Right lobe of liver (tissue), 6 donors: ENCODE measurements at regions not wholly inside any gene's neighbourhood (a gene's known extent, or its start where the extent isn't known, plus 50 kb on each side); places are given as distances from the start of the nearest gene placed in this dataset.
"Not testable (repeated sequence)": the region's sequence is repeated elsewhere in the genome, so short reads cannot be mapped to it uniquely, and the experiment has no call there.

ENCODE experiments used
- ATAC-seq, 4 donors: fragments of 200-7000 bp; cut with Tn5 transposase; one replicate each; pipeline ENCODE4 v1.9.1; 2020; ENCODE audit warnings: mild to moderate bottlenecking in 4 of 4, moderate library complexity in 4 of 4
- DNase-seq, 3 donors: peaks; one replicate each; pipeline ENCODE4 v3.0.0-alpha.2; 2020
- H3K27ac ChIP-seq, 3 donors: fragments of 200-600 bp; one replicate each; pipeline ENCODE4 v1.8.0; 2022
- H3K27me3 ChIP-seq, 2 donors: fragments of 200-600 bp; one replicate each; pipeline ENCODE4 v1.8.0; 2022
- H3K36me3 ChIP-seq, 4 donors: fragments of 200-600 bp; sonication (generic) in 1 of 4; one replicate each; pipeline versions ENCODE4 v1.5.1 to v1.8.0; 2017 to 2022; ENCODE audit warnings: control low read depth in 1 of 4
- H3K4me1 ChIP-seq, 4 donors: fragments of 200-600 bp; sonication (generic) in 1 of 4; one replicate each; pipeline versions ENCODE4 v1.5.1 to v1.8.0; 2017 to 2022; ENCODE audit warnings: control low read depth in 1 of 4
- H3K4me3 ChIP-seq, 3 donors: fragments of 200-600 bp; one replicate each; pipeline ENCODE4 v1.8.0; 2022
- H3K9me3 ChIP-seq, 4 donors: fragments of 200-600 bp; sonication (generic) in 1 of 4; one replicate each; pipeline versions ENCODE4 v1.5.1 to v1.8.0; 2017 to 2022; ENCODE audit warnings: control low read depth in 1 of 4
- CTCF ChIP-seq, 4 donors: fragments of 200-600 bp in 3 of 4; fragments of 450-650 bp in 1 of 4; IDR thresholded peaks; one replicate each; pipeline versions ENCODE4 v1.5.1 to v1.8.0; 2016 to 2022; ENCODE audit warnings: antibody characterized with exemption in 4 of 4, mild to moderate bottlenecking in 2 of 4
- POLR2A ChIP-seq: fragments of 450-650 bp; IDR thresholded peaks from one replicate; pipeline ENCODE4 v1.6.1; 2017; ENCODE audit warnings: antibody characterized with exemption, mild to moderate bottlenecking
- WGBS: methylation state at CpG from one replicate; pipeline ENCODE4 v1.1.6; 2018; ENCODE audit warnings: low coverage, low lambda C conversion rate; ENCODE audit not compliant: insufficient coverage; ENCODE audit errors: missing lambda C conversion rate; 5-methylcytosine and 5-hydroxymethylcytosine counted together
- intact Hi-C, 2 donors: fragments of 100-400 bp; cut with DNase I; formaldehyde crosslinking; loops; one replicate each; pipeline versions ENCODE4 v1.11.2 to v1.14.1; 2022
- donor health status: DM: no; HTN: yes; CAD: no.
- donor health status: DM: no; HTN: no; CAD: no.
- donor health status: DM: no; HTN: no; CAD: no.
- donor health status: DM: no; HTN: yes; CAD: no.
- donor health status: DM: no; HTN: yes; CAD: no.

- no peak overlapping the region for H3K4me3 ChIP-seq
- peaks cover 0 to 13% (median 0%) of the 10 kb centered on the region in 4 donors for H3K4me1 ChIP-seq
- peak; percentile 61 to 84 (median 76) for ATAC-seq
- H3K9me3 ChIP-seq = no peaks in the 10 kb centered on the region
- WGBS = 28% methylated on average over 4 of the region's 4 CpGs
- no peaks in the 10 kb centered on the region for H3K36me3 ChIP-seq
- peak in 1 of 3 donors; percentile 53 for DNase-seq
- H3K27me3 ChIP-seq = no peaks in the 10 kb centered on the region
- H3K27ac ChIP-seq = no peak overlapping the region
- no peak for TF ChIP-seq POLR2A
- TF ChIP-seq CTCF (IDR thresholded peaks at IDR 0.05) = no peak
- intact Hi-C loops = no loop called here
These were observed 314.5 kb upstream of the RASGEF1B start for GRCh38 chr4:81786063-81786763.

- no peaks in the 10 kb centered on the region for H3K36me3 ChIP-seq
- H3K4me3 ChIP-seq = no peak overlapping the region
- H3K27ac ChIP-seq = no peak overlapping the region
- no peak for DNase-seq
- ATAC-seq = no peak
- WGBS = 95% methylated on average over 4 of the region's 4 CpGs
- TF ChIP-seq POLR2A (no peak), CTCF (IDR thresholded peaks at IDR 0.05) (no peak)
- H3K9me3 ChIP-seq = no peaks in the 10 kb centered on the region
- no peaks in the 10 kb centered on the region for H3K27me3 ChIP-seq
- peaks cover 0 to 13% (median 0%) of the 10 kb centered on the region in 4 donors for H3K4me1 ChIP-seq
- intact Hi-C loops = no loop called here
These were observed 313.6 kb upstream of the RASGEF1B start for GRCh38 chr4:81785338-81785737.

- Histone ChIP-seq H3K27me3 (no peaks in the 10 kb centered on the region), H3K36me3 (no peaks in the 10 kb centered on the region), H3K4me3 (no peak overlapping the region), H3K27ac (no peak overlapping the region), H3K9me3 (no peaks in the 10 kb centered on the region), H3K4me1 (peaks cover 0 to 13% (median 0%) of the 10 kb centered on the region in 4 donors)
- ATAC-seq (no peak), DNase-seq (no peak)
- WGBS = 100% methylated on average over 2 of the region's 2 CpGs
- no peak for TF ChIP-seq POLR2A
- no peak for TF ChIP-seq CTCF (IDR thresholded peaks at IDR 0.05)
- intact Hi-C loops = no loop called here
These were observed 311.9 kb upstream of the RASGEF1B start for GRCh38 chr4:81783558-81783957.

GRCh38 chr4:81781799-81782198 lies 310.1 kb upstream of the RASGEF1B start:
- Histone ChIP-seq H3K36me3 (no peaks in the 10 kb centered on the region), H3K4me3 (no peak overlapping the region), H3K4me1 (peaks cover 0 to 12% (median 0%) of the 10 kb centered on the region in 4 donors), H3K9me3 (no peaks in the 10 kb centered on the region), H3K27me3 (no peaks in the 10 kb centered on the region), H3K27ac (no peak overlapping the region)
- WGBS = 55% methylated on average over 2 of the region's 2 CpGs
- TF ChIP-seq POLR2A (no peak), CTCF (IDR thresholded peaks at IDR 0.05) (no peak)
- intact Hi-C loops = no loop called here
- ATAC-seq = no peak
- DNase-seq = no peak

GRCh38 chr4:81777718-81778117 lies 306.0 kb upstream of the RASGEF1B start:
- WGBS = 61% methylated on average over 3 of the region's 3 CpGs
- not testable (repeated sequence) for ATAC-seq

More at GRCh38 chr4:81777718-81778117, 306.0 kb upstream of the RASGEF1B start:
- H3K4me3 ChIP-seq, H3K27me3 ChIP-seq, H3K27ac ChIP-seq, DNase-seq, H3K4me1 ChIP-seq, H3K9me3 ChIP-seq, H3K36me3 ChIP-seq, intact Hi-C loops: not testable (repeated sequence)
